H1 (cell line): ENCODE measurements at regions not wholly inside any gene's neighbourhood (a gene's known extent, or its start where the extent isn't known, plus 50 kb on each side); places are given as distances from the start of the nearest gene placed in this dataset.

Source experiments
- CHD7 ChIP-seq: fragments of 300-600 bp; sonication (generic); IDR thresholded peaks from 2 replicates; pipeline ENCODE4 v1.7.1; 2012; ENCODE audit warnings: low read length, moderate library complexity, mild to moderate bottlenecking, inconsistent platforms; ENCODE audit not compliant: insufficient replicate concordance
- NRF1 ChIP-seq: IDR thresholded peaks from 2 replicates; pipeline ENCODE4 v1.6.1; 2011; ENCODE audit warnings: mild to moderate bottlenecking, low read depth, low read length, improper control_type of control experiment

- no peak for TF ChIP-seq CHD7
- no peak for TF ChIP-seq NRF1
These were observed 225.8 kb downstream of the ETS1 start (continued) for GRCh38 chr11:128361451-128362020.
